GM23338 (cell line): ENCODE measurements at regions not wholly inside any gene's neighbourhood (a gene's known extent, or its start where the extent isn't known, plus 50 kb on each side); places are given as distances from the start of the nearest gene placed in this dataset.

Experiments used
- ATAC-seq: fragments of 200-7000 bp; cut with Tn5 transposase; 3 replicates; pipeline ENCODE4 v1.9.1; 2020
- DNase-seq: peaks from one replicate; pipeline ENCODE4 v3.0.0-alpha.2; 2015; ENCODE audit warnings: low spot score
- H2AFZ ChIP-seq: fragments of 200-600 bp; sonication (generic); 2 replicates; pipeline ENCODE4 v1.8.0; 2016; ENCODE audit warnings: antibody characterized with exemption, mild to moderate bottlenecking, moderate library complexity
- H3F3A ChIP-seq: fragments of 200-600 bp; sonication (generic); replicated peaks from 2 replicates; pipeline ENCODE4 v1.8.0; 2017; ENCODE audit warnings: antibody characterized with exemption, mixed run types, low read depth
- H3K27ac ChIP-seq: fragments of 200-600 bp; sonication (generic); 2 replicates; pipeline ENCODE4 v1.6.1; 2016; ENCODE audit warnings: low read depth
- H3K27me3 ChIP-seq: fragments of 200-600 bp; sonication (generic); 2 replicates; pipeline ENCODE4 v1.8.0; 2016; ENCODE audit warnings: mild to moderate bottlenecking, mixed run types, moderate library complexity; ENCODE audit not compliant: insufficient read depth
- H3K36me3 ChIP-seq: fragments of 200-600 bp; sonication (generic); 2 replicates; pipeline ENCODE4 v1.8.0; 2016; ENCODE audit warnings: mild to moderate bottlenecking; ENCODE audit not compliant: insufficient read depth
- H3K4me1 ChIP-seq: fragments of 200-600 bp; sonication (generic); 2 replicates; pipeline ENCODE4 v1.8.0; 2016; ENCODE audit warnings: mild to moderate bottlenecking, moderate library complexity; ENCODE audit not compliant: insufficient read depth
- H3K4me2 ChIP-seq: fragments of 200-600 bp; sonication (generic); 2 replicates; pipeline ENCODE4 v1.7.1; 2017; ENCODE audit warnings: mixed run types
- H3K4me3 ChIP-seq: fragments of 200-600 bp; sonication (generic); 2 replicates; pipeline ENCODE4 v1.6.1; 2016; ENCODE audit warnings: mixed run types
- H3K79me2 ChIP-seq: fragments of 200-600 bp; sonication (generic); replicated peaks from 2 replicates; pipeline ENCODE4 v1.8.0; 2017; ENCODE audit warnings: mild to moderate bottlenecking; ENCODE audit not compliant: insufficient read depth
- H3K9me2 ChIP-seq: fragments of 200-600 bp; sonication (generic); 2 replicates; pipeline ENCODE4 v1.8.0; 2017; ENCODE audit not compliant: insufficient read depth
- H4K20me1 ChIP-seq: fragments of 200-600 bp; sonication (generic); replicated peaks from 2 replicates; pipeline ENCODE4 v1.8.0; 2017; ENCODE audit warnings: mild to moderate bottlenecking; ENCODE audit not compliant: insufficient read depth
- H3K27ac Mint-ChIP-seq: 2 replicates; pipeline ENCODE4 v1.8.0; 2020; ENCODE audit warnings: inconsistent platforms, mild to moderate bottlenecking, moderate library complexity, mixed read lengths
- H3K27me3 Mint-ChIP-seq: 3 replicates; pipeline ENCODE4 v1.8.0; 2022; ENCODE audit warnings: low read depth, mild to moderate bottlenecking, moderate library complexity, mixed read lengths, inconsistent platforms; ENCODE audit not compliant: insufficient read depth, poor library complexity
- H3K36me3 Mint-ChIP-seq: 3 replicates; pipeline ENCODE4 v1.8.0; 2021; ENCODE audit warnings: low read depth, mild to moderate bottlenecking, inconsistent platforms, moderate library complexity, mixed read lengths
- H3K4me1 Mint-ChIP-seq: 3 replicates; pipeline ENCODE4 v1.8.0; 2020; ENCODE audit warnings: mild to moderate bottlenecking, inconsistent platforms, mixed read lengths
- H3K4me3 Mint-ChIP-seq: 3 replicates; pipeline ENCODE4 v1.8.0; 2021; ENCODE audit warnings: moderate library complexity, mild to moderate bottlenecking, inconsistent platforms, mixed read lengths
- H3K9me3 Mint-ChIP-seq: 3 replicates; pipeline ENCODE4 v1.8.0; 2020; ENCODE audit warnings: moderate library complexity, mild to moderate bottlenecking, inconsistent platforms, mixed read lengths
- CREB1 ChIP-seq: fragments of 250-450 bp; sonication (Bioruptor Pico); IDR thresholded peaks from 2 replicates; pipeline ENCODE4 v1.5.0; 2020; ENCODE audit warnings: low read depth, mild to moderate bottlenecking, moderate library complexity
- CTCF ChIP-seq, 2 experiments: fragments of 200-600 bp in 1 of 2; sonication (generic) in 1 of 2; conservative IDR thresholded peaks; 2 replicates each; pipeline versions ENCODE4 v1.5.1 to v1.6.1; 2016 to 2017; ENCODE audit warnings: antibody characterized with exemption in 2 of 2, low read depth in 2 of 2, mild to moderate bottlenecking in 2 of 2, moderate library complexity in 1 of 2
- ETS1 ChIP-seq: IDR thresholded peaks from 2 replicates; pipeline ENCODE4 v1.6.1; 2016; ENCODE audit warnings: antibody characterized with exemption
- EZH2 ChIP-seq: fragments of 200-600 bp; sonication (generic); IDR thresholded peaks from one replicate; pipeline ENCODE4 v1.8.0; 2017; ENCODE audit warnings: antibody characterized with exemption, mild to moderate bottlenecking, low read depth; ENCODE audit not compliant: unreplicated experiment
- EZH2phosphoT487 ChIP-seq: fragments of 200-600 bp; sonication (generic); IDR thresholded peaks from one replicate; pipeline ENCODE4 v1.8.1; 2018; ENCODE audit warnings: antibody characterized with exemption; ENCODE audit not compliant: unreplicated experiment
- JUNB ChIP-seq: IDR thresholded peaks from one replicate; pipeline ENCODE4 v1.6.1; 2016; ENCODE audit warnings: antibody characterized with exemption; ENCODE audit not compliant: unreplicated experiment
- NANOG ChIP-seq: IDR thresholded peaks from 2 replicates; pipeline ENCODE4 v1.6.1; 2016; ENCODE audit warnings: antibody characterized with exemption, borderline replicate concordance
- POLR2AphosphoS5 ChIP-seq: IDR thresholded peaks from 2 replicates; pipeline ENCODE4 v1.6.1; 2016; ENCODE audit warnings: antibody characterized with exemption, low read depth
- REST ChIP-seq: IDR thresholded peaks from one replicate; pipeline ENCODE4 v1.6.1; 2018; ENCODE audit warnings: antibody characterized with exemption; ENCODE audit not compliant: unreplicated experiment
- STAT1 ChIP-seq: IDR thresholded peaks from one replicate; pipeline ENCODE4 v1.6.1; 2016; ENCODE audit warnings: antibody characterized with exemption; ENCODE audit not compliant: unreplicated experiment
- ZNF114 ChIP-seq: fragments of 250-450 bp; sonication (Bioruptor Pico); IDR thresholded peaks from 2 replicates; pipeline ENCODE4 v1.5.0; 2020; ENCODE audit warnings: mild to moderate bottlenecking, moderate library complexity
- ZNF331 ChIP-seq: fragments of 250-450 bp; sonication (Bioruptor Pico); IDR thresholded peaks from 2 replicates; pipeline ENCODE4 v1.5.0; 2020; ENCODE audit warnings: low read depth, mild to moderate bottlenecking, moderate library complexity

GRCh38 chr7:117950601-117951260, 77.5 kb upstream of the CTTNBP2 start (continued):
- TF ChIP-seq REST (no peak), POLR2AphosphoS5 (no peak), CREB1 (CRISPR knock-in tag) (no peak), ETS1 (no peak), STAT1 (no peak), EZH2 (no peak)

GRCh38 chr7:117951285-117951684, 78.0 kb upstream of the CTTNBP2 start:
- Mint-ChIP-seq H3K36me3 (no peaks in the 10 kb centered on the region), H3K9me3 (no peaks in the 10 kb centered on the region), H3K27me3 (peaks cover 1% of the 10 kb centered on the region), H3K27ac (no peak overlapping the region), H3K4me3 (no peak overlapping the region), H3K4me1 (peaks cover 7% of the 10 kb centered on the region; the same call in 2 of the 3 replicates)
- H3K79me2 ChIP-seq, result no peaks in the 10 kb centered on the region
- H3K4me2 ChIP-seq, result no peak overlapping the region
- peaks cover 11% of the 10 kb centered on the region for H3K4me1 ChIP-seq
- no peaks in the 10 kb centered on the region for H3K36me3 ChIP-seq
- no peaks in the 10 kb centered on the region for H3F3A ChIP-seq
- no peak overlapping the region for H3K4me3 ChIP-seq
- H3K9me2 ChIP-seq, result no peaks in the 10 kb centered on the region; the same call in 1 of the 2 replicates
- no peak overlapping the region for H3K27ac ChIP-seq
- ATAC-seq, result no peak
- no peaks in the 10 kb centered on the region for H4K20me1 ChIP-seq
- DNase-seq, result no peak
- H3K27me3 ChIP-seq, result no peaks in the 10 kb centered on the region
- no peak overlapping the region for H2AFZ ChIP-seq
- TF ChIP-seq NANOG, result no peak
- TF ChIP-seq REST, result no peak
- no peak for TF ChIP-seq ZNF331 (CRISPR knock-in tag)
- TF ChIP-seq EZH2phosphoT487, result no peak
- no peak for TF ChIP-seq JUNB
- no peak for TF ChIP-seq STAT1
- no peak for TF ChIP-seq EZH2
- TF ChIP-seq ZNF114 (CRISPR knock-in tag), result no peak
- no peak for TF ChIP-seq CTCF (conservative IDR thresholded peaks at IDR 0.05; ENCODE audit: low read depth in 2 of 2)
